ENCODE measurements at regions not wholly inside any gene's neighbourhood (a gene's known extent, or its start where the extent isn't known, plus 50 kb on each side); places are given as distances from the start of the nearest gene placed in this dataset.

DNA sequence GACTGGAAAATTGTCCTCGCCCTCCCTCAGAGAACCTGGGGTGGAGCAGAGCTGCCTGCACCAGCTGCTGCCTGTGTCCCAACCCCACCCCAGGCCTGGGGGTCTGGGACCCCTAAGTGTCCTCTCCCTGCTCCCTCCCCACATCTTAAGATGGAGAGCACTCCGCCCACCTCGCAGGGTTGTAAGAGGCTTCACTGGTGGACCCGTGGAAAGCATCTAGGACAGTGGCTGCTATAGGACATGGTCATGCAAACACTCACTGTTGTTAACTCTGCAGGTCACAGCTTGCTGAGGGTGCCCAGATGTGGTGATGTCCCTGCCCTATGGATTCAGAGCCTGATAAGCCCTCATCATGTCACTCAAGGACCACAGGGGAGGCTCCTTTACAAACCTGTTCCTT, 62.0 kb upstream of the ARNT2 start:
- DNase-seq (ENCODE audit: low spot score): no peak
- Histone ChIP-seq H3K27me3 (replicated peaks; ENCODE audit: insufficient read depth) (no peaks in the 10 kb centered on the region), H3K27ac (no peak overlapping the region), H3K4me1 (ENCODE audit: control insufficient read depth in 1 of 2, low read depth in 2 of 2) (no peaks in the 10 kb centered on the region), H3K4me3 (no peak overlapping the region), H3K36me3 (no peaks in the 10 kb centered on the region), H3K9me3 (no peaks in the 10 kb centered on the region)
- TF ChIP-seq, protein P1, sequence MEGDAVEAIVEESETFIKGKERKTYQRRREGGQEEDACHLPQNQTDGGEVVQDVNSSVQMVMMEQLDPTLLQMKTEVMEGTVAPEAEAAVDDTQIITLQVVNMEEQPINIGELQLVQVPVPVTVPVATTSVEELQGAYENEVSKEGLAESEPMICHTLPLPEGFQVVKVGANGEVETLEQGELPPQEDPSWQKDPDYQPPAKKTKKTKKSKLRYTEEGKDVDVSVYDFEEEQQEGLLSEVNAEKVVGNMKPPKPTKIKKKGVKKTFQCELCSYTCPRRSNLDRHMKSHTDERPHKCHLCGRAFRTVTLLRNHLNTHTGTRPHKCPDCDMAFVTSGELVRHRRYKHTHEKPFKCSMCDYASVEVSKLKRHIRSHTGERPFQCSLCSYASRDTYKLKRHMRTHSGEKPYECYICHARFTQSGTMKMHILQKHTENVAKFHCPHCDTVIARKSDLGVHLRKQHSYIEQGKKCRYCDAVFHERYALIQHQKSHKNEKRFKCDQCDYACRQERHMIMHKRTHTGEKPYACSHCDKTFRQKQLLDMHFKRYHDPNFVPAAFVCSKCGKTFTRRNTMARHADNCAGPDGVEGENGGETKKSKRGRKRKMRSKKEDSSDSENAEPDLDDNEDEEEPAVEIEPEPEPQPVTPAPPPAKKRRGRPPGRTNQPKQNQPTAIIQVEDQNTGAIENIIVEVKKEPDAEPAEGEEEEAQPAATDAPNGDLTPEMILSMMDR (IDR thresholded peaks at IDR 0.05): no peak
- no peak for ATAC-seq (ENCODE audit: insufficient number of reproducible peaks, low FRiP score, low read depth)

DNA sequence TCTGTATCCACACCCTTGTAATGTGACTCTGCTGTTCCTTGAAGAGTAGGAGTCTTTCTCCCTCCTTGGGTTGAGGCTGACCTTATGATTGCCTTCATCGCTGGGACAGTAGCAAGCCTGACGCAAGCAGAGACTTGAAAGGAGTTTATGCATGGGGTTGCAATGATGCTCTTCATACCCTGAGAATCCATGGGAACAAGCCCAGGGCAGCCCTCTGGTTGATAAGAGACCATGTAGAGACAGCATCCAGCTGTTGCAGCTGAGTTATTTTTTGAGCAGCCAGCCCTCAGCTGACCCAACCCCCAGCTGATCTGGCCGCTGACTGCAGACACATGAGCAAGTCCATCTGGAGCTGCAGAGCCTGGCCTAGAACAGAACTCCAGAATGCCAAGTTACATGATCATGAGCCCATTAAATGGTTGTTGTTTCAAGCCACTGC, 60.6 kb upstream of the ARNT2 start:
- H3K27ac ChIP-seq: no peak overlapping the region
- no peak for DNase-seq (ENCODE audit: low spot score)
- H3K4me1 ChIP-seq (ENCODE audit: control insufficient read depth in 1 of 2, low read depth in 2 of 2): no peaks in the 10 kb centered on the region
- TF ChIP-seq, protein P1 (IDR thresholded peaks at IDR 0.05): no peak
- ATAC-seq (ENCODE audit: insufficient number of reproducible peaks, low FRiP score, low read depth): no peak
- H3K27me3 ChIP-seq (replicated peaks; ENCODE audit: insufficient read depth): no peaks in the 10 kb centered on the region
- no peaks in the 10 kb centered on the region for H3K9me3 ChIP-seq
- H3K36me3 ChIP-seq: no peaks in the 10 kb centered on the region
- no peak overlapping the region for H3K4me3 ChIP-seq

DNA sequence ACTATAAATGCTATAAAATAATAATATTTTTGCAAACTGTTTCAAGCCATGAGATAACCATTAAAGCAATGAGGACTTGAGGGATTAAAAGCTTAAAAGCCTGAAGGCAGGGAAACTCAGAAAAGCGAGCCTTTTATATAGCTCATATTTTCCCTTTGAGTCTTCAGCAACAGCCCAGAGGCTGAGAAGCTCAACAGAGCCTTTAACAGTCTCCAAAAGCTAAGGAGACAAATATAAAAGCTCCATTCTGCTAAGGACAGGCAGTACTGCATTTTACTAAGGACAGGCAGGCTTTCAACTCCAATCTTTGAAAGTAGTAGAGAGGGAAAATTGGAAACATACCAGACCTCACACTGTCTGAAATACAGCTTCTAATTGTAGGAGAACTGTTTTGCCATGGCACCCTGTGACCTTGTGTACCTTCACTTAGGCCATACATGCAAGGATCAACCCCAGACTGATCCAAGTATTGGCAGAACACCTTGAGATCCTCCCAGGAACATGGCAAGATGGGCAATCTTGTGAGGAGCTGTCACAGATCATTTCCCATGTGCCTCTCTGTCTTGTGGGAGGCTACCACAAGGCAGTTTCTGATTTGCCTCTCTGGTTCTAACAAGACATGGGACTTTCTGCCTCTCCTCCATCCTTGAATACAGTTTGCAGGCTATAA, 53.1 kb upstream of the ARNT2 start:
- no peaks in the 10 kb centered on the region for H3K9me3 ChIP-seq
- H3K4me3 ChIP-seq: no peak overlapping the region
- DNase-seq (ENCODE audit: low spot score) (no peak), ATAC-seq (ENCODE audit: insufficient number of reproducible peaks, low FRiP score, low read depth) (no peak)
- H3K27ac ChIP-seq: no peak overlapping the region
- TF ChIP-seq, protein P1 (IDR thresholded peaks at IDR 0.05): no peak
- H3K4me1 ChIP-seq (ENCODE audit: control insufficient read depth in 1 of 2, low read depth in 2 of 2): no peaks in the 10 kb centered on the region
- no peaks in the 10 kb centered on the region for H3K27me3 ChIP-seq (replicated peaks; ENCODE audit: insufficient read depth)
- H3K36me3 ChIP-seq: no peaks in the 10 kb centered on the region

All from thoracic aorta (tissue), 2 donors.